CD14-positive monocyte (primary cell): ENCODE measurements at regions not wholly inside any gene's neighbourhood (a gene's known extent, or its start where the extent isn't known, plus 50 kb on each side); places are given as distances from the start of the nearest gene placed in this dataset.

ENCODE experiments used
- DNase-seq, 3 donors: peaks; one replicate each; pipeline ENCODE4 v3.0.0-alpha.2; 2011 to 2022
- H2AFZ ChIP-seq: 2 replicates; pipeline ENCODE4 v1.6.0; 2012; ENCODE audit warnings: mild to moderate bottlenecking, low read depth, low read length, inconsistent platforms; ENCODE audit not compliant: insufficient read depth, poor library complexity, severe bottlenecking
- H3K27ac ChIP-seq, 2 donors: 1 replicate in 1 of 2; 2 replicates in 1 of 2; pipeline ENCODE4 v1.5.1; 2012 to 2013; ENCODE audit warnings: low read length in 2 of 2, control low read depth in 1 of 2, inconsistent platforms in 1 of 2, low read depth in 1 of 2, mild to moderate bottlenecking in 1 of 2
- H3K27me3 ChIP-seq, 2 donors: one replicate each; pipeline versions ENCODE4 v1.6.0 to v1.6.1; 2011 to 2013; ENCODE audit warnings: low read length in 2 of 2; ENCODE audit not compliant: control insufficient read depth in 2 of 2, insufficient read depth in 2 of 2
- H3K36me3 ChIP-seq, 2 donors: replicated peaks in 1 of 2; 1 replicate in 1 of 2; 2 replicates in 1 of 2; pipeline versions ENCODE4 v1.5.1 to v1.6.1; 2012 to 2013; ENCODE audit warnings: low read length in 2 of 2, control low read depth in 1 of 2, inconsistent platforms in 1 of 2, mild to moderate bottlenecking in 1 of 2; ENCODE audit not compliant: insufficient read depth in 2 of 2, control insufficient read depth in 1 of 2
- H3K4me1 ChIP-seq, 2 donors: 1 replicate in 1 of 2; 2 replicates in 1 of 2; pipeline versions ENCODE4 v1.5.1 to v1.6.1; 2012 to 2013; ENCODE audit warnings: low read length in 2 of 2, control low read depth in 1 of 2, inconsistent platforms in 1 of 2, mild to moderate bottlenecking in 1 of 2, moderate library complexity in 1 of 2; ENCODE audit not compliant: insufficient read depth in 2 of 2, control insufficient read depth in 1 of 2
- H3K4me2 ChIP-seq: replicated peaks from 2 replicates; pipeline ENCODE3; 2012; ENCODE audit warnings: low read length, moderate library complexity, mild to moderate bottlenecking; ENCODE audit not compliant: poor library complexity, severe bottlenecking; ENCODE audit errors: extremely low read depth
- H3K4me3 ChIP-seq, 3 experiments: fragments of 200-600 bp in 1 of 3; sonication (generic) in 1 of 3; replicated peaks in 1 of 3; 1 replicate in 2 of 3; 2 replicates in 1 of 3; pipeline ENCODE4 v1.5.1; 2011 to 2013; ENCODE audit warnings: low read length in 3 of 3, mild to moderate bottlenecking in 3 of 3, control low read depth in 2 of 3, low read depth in 2 of 3, inconsistent platforms in 1 of 3, moderate library complexity in 1 of 3
- H3K79me2 ChIP-seq: 2 replicates; pipeline ENCODE4 v1.6.0; 2012; ENCODE audit warnings: mild to moderate bottlenecking, control low read depth, inconsistent platforms, low read length, moderate library complexity; ENCODE audit not compliant: insufficient read depth
- H3K9ac ChIP-seq: 2 replicates; pipeline ENCODE4 v1.6.0; 2017; ENCODE audit warnings: low read length, mild to moderate bottlenecking; ENCODE audit not compliant: insufficient read depth, poor library complexity, severe bottlenecking
- H3K9me3 ChIP-seq, 2 donors: replicated peaks in 1 of 2; 1 replicate in 1 of 2; 2 replicates in 1 of 2; pipeline versions ENCODE4 v1.5.1 to v1.6.1; 2012 to 2013; ENCODE audit warnings: low read length in 2 of 2, control low read depth in 1 of 2; ENCODE audit not compliant: control insufficient read depth in 1 of 2, insufficient read depth in 1 of 2
- H4K20me1 ChIP-seq: 2 replicates; pipeline ENCODE4 v1.6.0; 2012; ENCODE audit warnings: mild to moderate bottlenecking, low read length, control low read depth, moderate library complexity; ENCODE audit not compliant: insufficient read depth
- H3K27ac Mint-ChIP-seq, 7 donors: one replicate each; pipeline ENCODE4 v1.8.0; 2020; ENCODE audit warnings: mild to moderate bottlenecking in 7 of 7, mixed read lengths in 7 of 7, moderate library complexity in 6 of 7, inconsistent platforms in 2 of 7
- H3K27me3 Mint-ChIP-seq, 3 donors: one replicate each; pipeline ENCODE4 v1.8.0; 2021 to 2022; ENCODE audit warnings: low read depth in 3 of 3, mild to moderate bottlenecking in 3 of 3, mixed read lengths in 3 of 3, moderate library complexity in 3 of 3, inconsistent platforms in 1 of 3
- H3K36me3 Mint-ChIP-seq, 2 donors: one replicate each; pipeline ENCODE4 v1.8.0; 2020; ENCODE audit warnings: mixed read lengths in 2 of 2, inconsistent platforms in 1 of 2, mild to moderate bottlenecking in 1 of 2
- H3K4me1 Mint-ChIP-seq: one replicate; pipeline ENCODE4 v1.8.0; 2020; ENCODE audit warnings: mild to moderate bottlenecking, mixed read lengths
- H3K4me3 Mint-ChIP-seq, 2 donors: one replicate each; pipeline ENCODE4 v1.8.0; 2020; ENCODE audit warnings: mild to moderate bottlenecking in 2 of 2, mixed read lengths in 2 of 2, moderate library complexity in 1 of 2
- H3K9me3 Mint-ChIP-seq, 7 donors: one replicate each; pipeline ENCODE4 v1.8.0; 2020 to 2022; ENCODE audit warnings: mixed read lengths in 7 of 7, mild to moderate bottlenecking in 6 of 7, moderate library complexity in 6 of 7, inconsistent platforms in 2 of 7
- CTCF ChIP-seq: fragments of 200-600 bp; IDR thresholded peaks from one replicate; pipeline ENCODE4 v1.8.0; 2022; ENCODE audit warnings: antibody characterized with exemption, mild to moderate bottlenecking
- WGBS: methylation state at CpG from one replicate; pipeline ENCODE4 v1.1.5; 2013; ENCODE audit warnings: missing lambda C conversion rate; ENCODE audit not compliant: insufficient coverage; 5-methylcytosine and 5-hydroxymethylcytosine counted together
- intact Hi-C, 2 donors: fragments of 100-400 bp; cut with micrococcal nuclease; formaldehyde crosslinking; loops; one replicate each; pipeline versions ENCODE4 v1.15.0 to v1.15.1; 2023

- H3K9me3 Mint-ChIP-seq, result peaks cover 0 to 2% (median 0%) of the 10 kb centered on the region in 7 donors
These were observed 187.5 kb upstream of the DTNA start for GRCh38 chr18:34522603-34523002.

GRCh38 chr18:34525244-34525643 lies 184.9 kb upstream of the DTNA start:
- H3K9me3 ChIP-seq, result no peaks in the 10 kb centered on the region
- H3K4me1 ChIP-seq, result no peaks in the 10 kb centered on the region
- no peaks in the 10 kb centered on the region for H3K79me2 ChIP-seq
- Mint-ChIP-seq H3K36me3 (no peaks in the 10 kb centered on the region), H3K4me1 (no peaks in the 10 kb centered on the region), H3K9me3 (peaks cover 0 to 2% (median 0%) of the 10 kb centered on the region in 7 donors), H3K4me3 (no peak overlapping the region), H3K27me3 (peaks cover 0 to 1% (median 1%) of the 10 kb centered on the region in 3 donors), H3K27ac (no peak overlapping the region)
- TF ChIP-seq CTCF, result no peak
- no peak overlapping the region for H3K4me3 ChIP-seq
- no peaks in the 10 kb centered on the region for H3K36me3 ChIP-seq
- no peak overlapping the region for H3K9ac ChIP-seq
- H3K27me3 ChIP-seq, result no peaks in the 10 kb centered on the region
- no peak for DNase-seq
- no peaks in the 10 kb centered on the region for H4K20me1 ChIP-seq
- no peak overlapping the region for H3K27ac ChIP-seq
- intact Hi-C loops, result no loop called here
- H2AFZ ChIP-seq, result no peak overlapping the region
- no peak overlapping the region for H3K4me2 ChIP-seq
- 100% methylated on average over 1 of the region's 2 CpGs for whole genome bisulfite sequencing

More at GRCh38 chr18:34522603-34523002, 187.5 kb upstream of the DTNA start:
- Histone ChIP-seq H3K4me2 (no peak overlapping the region), H3K27ac (no peak overlapping the region), H3K9me3 (no peaks in the 10 kb centered on the region), H2AFZ (no peak overlapping the region), H3K4me3 (no peak overlapping the region), H3K36me3 (no peaks in the 10 kb centered on the region), H3K79me2 (no peaks in the 10 kb centered on the region), H4K20me1 (no peaks in the 10 kb centered on the region), H3K4me1 (no peaks in the 10 kb centered on the region), H3K27me3 (no peaks in the 10 kb centered on the region), H3K9ac (no peak overlapping the region)
- H3K4me3 Mint-ChIP-seq, result no peak overlapping the region
- H3K4me1 Mint-ChIP-seq, result no peaks in the 10 kb centered on the region
- no peak overlapping the region for H3K27ac Mint-ChIP-seq
- TF ChIP-seq CTCF, result no peak
- no peak for DNase-seq
- WGBS, result 94% methylated on average over 2 of the region's 3 CpGs
- H3K36me3 Mint-ChIP-seq, result no peaks in the 10 kb centered on the region
- H3K27me3 Mint-ChIP-seq, result peaks cover 0 to 1% (median 0%) of the 10 kb centered on the region in 3 donors
- intact Hi-C loops, result no loop called here
